D721Med (cell line): ENCODE measurements at regions not wholly inside any gene's neighbourhood (a gene's known extent, or its start where the extent isn't known, plus 50 kb on each side); places are given as distances from the start of the nearest gene placed in this dataset.

Source experiments
- DNase-seq: peaks from one replicate; pipeline ENCODE4 v3.0.0; 2011; ENCODE audit warnings: low spot score; ENCODE audit not compliant: insufficient read length
- FAIRE-seq: peaks from 2 replicates; lab custom pipeline; 2011; peaks lifted over from hg19 to GRCh38; lab: Jason Lieb, UNC
- CTCF ChIP-seq: IDR thresholded peaks from 2 replicates; pipeline ENCODE4 v1.5.1; 2012; ENCODE audit warnings: mild to moderate bottlenecking, control low read depth; ENCODE audit not compliant: insufficient read depth; ENCODE audit errors: missing control alignments

DNA sequence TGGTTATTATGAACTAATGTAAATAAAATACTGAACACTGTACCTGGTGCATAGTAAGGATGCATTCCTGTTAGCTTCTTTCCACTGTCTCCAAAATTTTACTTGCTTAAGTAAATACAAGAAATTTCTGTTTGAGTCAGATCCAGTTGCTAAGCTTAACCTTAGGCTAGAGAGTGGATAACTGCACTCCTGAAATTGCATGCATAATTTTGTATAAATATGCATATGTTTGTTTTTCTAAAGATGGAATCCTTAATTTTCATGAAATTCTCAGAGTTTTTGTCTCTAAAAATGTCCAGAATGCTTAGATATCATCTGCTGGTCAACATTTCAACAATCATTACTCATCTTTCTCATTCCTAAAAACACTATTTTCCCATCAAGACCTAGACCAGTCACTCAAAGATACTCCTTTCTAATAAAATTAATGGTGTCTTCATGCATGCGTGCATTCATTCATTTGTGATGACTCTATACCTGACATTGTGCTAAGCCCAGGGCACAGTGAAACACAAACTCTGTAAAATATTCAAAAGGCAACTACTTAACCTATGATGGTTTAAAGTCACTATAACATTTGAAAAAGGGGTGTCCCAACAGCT lies 284.8 kb downstream of the SEC61B start:
- no peak for DNase-seq
- no peak for FAIRE-seq
- TF ChIP-seq CTCF, result no peak

- no peak for TF ChIP-seq CTCF
- FAIRE-seq, result no peak
- DNase-seq, result no peak
These were observed 287.1 kb downstream of the SEC61B start for GRCh38 chr9:99509065-99509745.

DNA sequence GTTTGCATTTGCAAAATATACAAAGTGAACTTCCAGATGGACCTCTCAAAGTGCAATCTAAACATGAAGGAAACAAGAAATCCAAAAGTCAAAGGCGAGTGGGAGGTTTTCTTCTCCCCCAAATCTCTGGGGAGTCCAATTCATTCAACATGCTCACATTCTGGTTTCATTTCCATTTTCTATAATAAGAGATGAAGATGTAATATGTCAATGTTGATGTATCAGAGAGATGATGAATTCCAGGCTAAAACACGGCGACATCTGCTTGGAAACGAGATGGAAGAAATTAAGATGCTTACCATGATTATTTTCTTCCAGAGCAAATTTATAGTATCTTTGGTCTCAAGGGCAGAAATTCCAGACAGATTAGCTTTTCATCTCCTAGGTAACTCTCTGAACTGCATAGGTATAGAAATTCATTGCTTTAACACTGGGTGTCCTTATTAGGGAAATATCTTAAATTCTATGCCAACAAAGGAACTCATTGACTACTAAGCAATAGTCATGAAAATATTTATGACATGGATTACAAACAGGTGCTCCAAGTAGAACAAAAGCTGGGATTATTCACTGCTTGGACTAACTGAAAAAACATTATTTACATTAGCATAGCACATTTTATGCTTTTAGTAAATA lies 287.9 kb downstream of the SEC61B start:
- no peak for FAIRE-seq
- TF ChIP-seq CTCF, result no peak
- no peak for DNase-seq

GRCh38 chr9:99511723-99512122 lies 289.6 kb downstream of the SEC61B start:
- DNase-seq (no peak), FAIRE-seq (no peak)
- no peak for TF ChIP-seq CTCF

- FAIRE-seq, result no peak
These were observed 291.5 kb downstream of the SEC61B start for GRCh38 chr9:99513441-99514112.

GRCh38 chr9:99515093-99515492 lies 293.0 kb downstream of the SEC61B start:
- TF ChIP-seq CTCF, result no peak
- DNase-seq (no peak), FAIRE-seq (no peak)

More at GRCh38 chr9:99513441-99514112, 291.5 kb downstream of the SEC61B start:
- DNase-seq, result no peak
- TF ChIP-seq CTCF, result no peak
